ENCODE measurements at regions not wholly inside any gene's neighbourhood (a gene's known extent, or its start where the extent isn't known, plus 50 kb on each side); places are given as distances from the start of the nearest gene placed in this dataset.
"Not testable (repeated sequence)": the region's sequence is repeated elsewhere in the genome, so short reads cannot be mapped to it uniquely, and the experiment has no call there.

GRCh38 chr7:115329006-115329405, 407.1 kb downstream of the MDFIC start:
- DNase-seq, result no peak

- no peak for DNase-seq
Measured at GRCh38 chr7:115328018-115328417, 406.1 kb downstream of the MDFIC start.

- no peak for DNase-seq
Measured at GRCh38 chr7:115327326-115327725, 405.4 kb downstream of the MDFIC start.

GRCh38 chr7:115319541-115319940, 397.6 kb downstream of the MDFIC start:
- no peak for DNase-seq

- DNase-seq, result not testable (repeated sequence)
Measured at GRCh38 chr7:115310316-115310715, 388.4 kb downstream of the MDFIC start.

GRCh38 chr7:115306586-115306985, 384.7 kb downstream of the MDFIC start:
- DNase-seq, result no peak

- DNase-seq, result no peak
Measured at GRCh38 chr7:115300231-115300870, 378.5 kb downstream of the MDFIC start.

GRCh38 chr7:115299397-115300037, 377.6 kb downstream of the MDFIC start:
- DNase-seq, result no peak

GRCh38 chr7:115297656-115298055, 375.8 kb downstream of the MDFIC start:
- DNase-seq, result no peak

- no peak for DNase-seq
Measured at GRCh38 chr7:115293628-115294240, 371.8 kb downstream of the MDFIC start.

GRCh38 chr7:115292381-115292780, 370.5 kb downstream of the MDFIC start:
- no peak for DNase-seq

GRCh38 chr7:115289971-115290370, 368.1 kb downstream of the MDFIC start:
- DNase-seq, result no peak

- DNase-seq, result no peak
Measured at GRCh38 chr7:115276791-115277190, 354.9 kb downstream of the MDFIC start.

- DNase-seq, result not testable (repeated sequence)
Measured at GRCh38 chr7:115273855-115274254, 352.0 kb downstream of the MDFIC start.

- DNase-seq, result no peak
Measured at GRCh38 chr7:115273139-115273772, 351.4 kb downstream of the MDFIC start.

GRCh38 chr7:115271332-115272235, 349.7 kb downstream of the MDFIC start:
- DNase-seq, result no peak

GRCh38 chr7:115269486-115269885, 347.6 kb downstream of the MDFIC start:
- no peak for DNase-seq

GRCh38 chr7:115267503-115267902, 345.6 kb downstream of the MDFIC start:
- DNase-seq, result no peak

- no peak for DNase-seq
Measured at GRCh38 chr7:115260381-115260780, 338.5 kb downstream of the MDFIC start.

- DNase-seq, result no peak
Measured at GRCh38 chr7:115252461-115252860, 330.6 kb downstream of the MDFIC start.

- DNase-seq, result no peak
Measured at GRCh38 chr7:115249080-115249479, 327.2 kb downstream of the MDFIC start.

- DNase-seq, result no peak
Measured at GRCh38 chr7:115241151-115241550, 319.3 kb downstream of the MDFIC start.

- no peak for DNase-seq
Measured at GRCh38 chr7:115240242-115240641, 318.3 kb downstream of the MDFIC start.

Measured in KG1 (cell line).